ENCODE measurements at regions not wholly inside any gene's neighbourhood (a gene's known extent, or its start where the extent isn't known, plus 50 kb on each side); places are given as distances from the start of the nearest gene placed in this dataset. TPM values are rescaled to one million over a fixed set of nuclear protein-coding genes. Genes with fewer than 3 reads are reported as not detected.
A peak's percentile ranks its signal among the peaks of the same experiment; 100 is the strongest.
"Not testable (repeated sequence)": the region's sequence is repeated elsewhere in the genome, so short reads cannot be mapped to it uniquely, and the experiment has no call there.

DNA sequence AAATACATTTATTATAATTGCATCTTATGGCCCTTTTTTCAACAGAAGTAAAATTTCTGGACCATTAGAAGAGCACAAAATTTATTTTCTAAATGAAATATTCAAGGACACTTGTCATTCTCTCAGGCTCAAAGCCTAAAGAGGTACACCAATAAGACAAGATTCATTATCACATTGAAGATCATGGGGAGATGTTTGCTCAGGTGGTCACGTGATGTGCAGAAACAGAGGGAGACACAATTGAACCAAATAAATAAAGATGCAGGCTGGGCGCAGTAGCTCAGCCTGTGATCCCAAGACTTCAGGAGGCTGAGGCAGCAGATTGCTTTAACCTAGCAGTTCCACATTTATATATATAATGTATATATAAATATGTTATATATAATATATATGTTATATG lies 53.2 kb upstream of the TMEM254 start:
- no peak for DNase-seq

DNA sequence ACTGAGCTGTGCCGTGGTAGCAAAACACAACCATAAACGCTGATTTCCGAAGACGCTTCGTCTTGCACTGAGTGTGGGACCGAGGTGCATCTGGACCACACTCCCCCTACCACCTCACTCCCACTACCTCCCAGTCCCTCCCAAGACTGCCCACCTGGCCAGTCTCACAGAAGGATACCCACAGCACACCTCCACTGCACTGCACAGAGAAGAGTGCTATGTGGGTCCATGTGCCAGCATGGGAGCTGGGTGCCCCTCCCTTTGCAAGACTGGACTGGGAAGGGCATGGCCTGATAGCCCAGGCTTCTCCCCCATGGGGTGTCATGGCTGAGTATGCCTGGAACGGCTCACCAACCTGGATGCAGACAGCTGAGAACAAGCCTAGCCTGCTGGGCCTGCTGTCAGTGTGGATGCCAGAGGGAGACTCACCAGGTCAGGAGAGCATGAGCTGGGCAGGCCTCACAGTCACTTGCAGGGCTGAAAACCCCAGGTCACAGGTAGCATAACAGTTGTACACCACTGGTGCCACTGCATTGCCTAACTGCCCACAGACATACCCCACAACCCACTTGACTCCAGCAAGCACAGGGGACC lies 56.0 kb upstream of the TMEM254 start:
- not testable (repeated sequence) for DNase-seq

DNA sequence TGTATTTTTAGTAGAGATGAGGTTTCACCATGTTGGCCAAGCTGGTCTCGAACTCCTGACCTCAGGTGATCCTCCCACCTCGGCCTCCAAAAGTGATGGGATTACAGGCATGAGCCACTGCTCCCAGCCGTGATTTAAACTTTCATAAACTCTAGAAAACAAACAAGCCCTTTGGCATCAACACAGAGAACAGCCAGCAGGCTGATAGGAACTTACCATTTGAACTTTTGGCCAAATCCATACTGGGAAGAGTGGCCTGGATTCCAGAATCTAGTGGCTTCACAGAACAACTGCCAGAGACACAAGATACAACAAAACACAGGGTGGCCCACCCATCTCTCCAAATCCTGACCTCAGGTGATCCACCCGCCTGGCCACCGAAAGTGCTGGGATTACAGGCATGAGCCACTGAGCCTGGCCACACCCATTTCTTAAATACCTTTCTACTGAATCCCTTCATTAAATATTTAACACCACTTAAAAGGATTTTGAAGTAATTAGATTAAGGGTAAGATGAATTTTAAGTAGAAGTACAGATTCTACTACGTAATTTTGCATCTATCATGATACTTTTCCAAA lies 60.0 kb upstream of the TMEM254 start:
- DNase-seq: not testable (repeated sequence)

DNA sequence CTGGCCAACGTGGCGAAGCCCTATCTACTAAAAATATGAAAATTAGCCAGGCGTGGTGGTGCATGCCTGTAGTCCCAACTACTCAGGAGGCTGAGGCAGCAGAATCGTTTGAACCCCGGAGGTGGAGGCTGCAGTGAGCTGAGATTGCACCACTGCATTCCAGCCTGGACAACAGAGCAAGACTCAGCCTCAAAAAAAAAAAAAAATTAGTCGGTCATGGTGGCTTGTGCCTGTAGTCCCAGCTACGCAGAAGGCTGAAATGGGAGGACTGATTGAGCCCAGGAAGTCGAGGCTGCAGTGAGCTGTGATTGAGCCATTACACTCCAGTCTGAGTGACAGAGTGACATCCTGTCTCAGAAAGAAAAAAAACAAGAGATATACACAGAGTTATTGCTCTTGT lies 61.3 kb upstream of the TMEM254 start:
- not testable (repeated sequence) for DNase-seq

- no peak for DNase-seq
Observed at GRCh38 chr10:80015911-80016830, 62.3 kb upstream of the TMEM254 start.

- peak; percentile 24 for DNase-seq
Observed at GRCh38 chr10:80013139-80013538, 64.2 kb upstream of the SFTPD start.

GRCh38 chr10:80011144-80011543 lies 62.2 kb upstream of the SFTPD start:
- not testable (repeated sequence) for DNase-seq

GRCh38 chr10:80000541-80000940 lies 51.6 kb upstream of the SFTPD start:
- DNase-seq: no peak

Small RNA genes lying in the stretch of these regions (small RNA-seq; reads per million reads assigned to genes)
- gene AL356095.1 (ENCODE audit: low replicate concordance): not detected
